Transverse colon (tissue), 4 donors: ENCODE measurements at regions not wholly inside any gene's neighbourhood (a gene's known extent, or its start where the extent isn't known, plus 50 kb on each side); places are given as distances from the start of the nearest gene placed in this dataset.

ENCODE experiments used
- DNase-seq: peaks from one replicate; pipeline ENCODE4 v3.0.0-alpha.2; 2019
- H3K27ac ChIP-seq, 4 donors: fragments of 200-600 bp; sonication (generic); 2 replicates each; pipeline ENCODE4 v1.5.1; 2016 to 2018; ENCODE audit warnings: inconsistent platforms in 4 of 4
- H3K27me3 ChIP-seq: fragments of 200-600 bp; sonication (generic); 2 replicates; pipeline ENCODE4 v1.5.1; 2017; ENCODE audit warnings: inconsistent platforms
- H3K36me3 ChIP-seq, 4 donors: fragments of 200-600 bp; sonication (generic); 2 replicates each; pipeline ENCODE4 v1.5.1; 2017 to 2019; ENCODE audit warnings: inconsistent platforms in 4 of 4
- H3K4me1 ChIP-seq, 4 donors: fragments of 200-600 bp; sonication (generic); 2 replicates each; pipeline ENCODE4 v1.5.1; 2017 to 2020; ENCODE audit warnings: inconsistent platforms in 4 of 4
- H3K4me3 ChIP-seq, 4 donors: fragments of 200-600 bp; sonication (generic); 1 replicate in 1 of 4; 2 replicates in 3 of 4; pipeline versions ENCODE4 v1.5.1 to v1.6.1; 2017 to 2019; ENCODE audit warnings: inconsistent platforms in 4 of 4
- H3K9me3 ChIP-seq, 2 donors: fragments of 200-600 bp; sonication (generic); 2 replicates each; pipeline ENCODE4 v1.5.1; 2017 to 2019; ENCODE audit warnings: inconsistent platforms in 2 of 2
- EP300 ChIP-seq: sonication (generic); formaldehyde crosslinking; IDR thresholded peaks from one replicate; pipeline ENCODE4 v1.6.1; 2017; ENCODE audit warnings: antibody characterized with exemption, low read depth
- POLR2A ChIP-seq: fragments of 450-650 bp; IDR thresholded peaks from one replicate; pipeline ENCODE4 v1.6.1; 2016; ENCODE audit warnings: antibody characterized with exemption, mild to moderate bottlenecking, moderate library complexity
- POLR2AphosphoS5 ChIP-seq, 3 donors: sonication (generic); formaldehyde crosslinking; IDR thresholded peaks; one replicate each; pipeline ENCODE4 v1.6.1; 2016; ENCODE audit warnings: antibody characterized with exemption in 3 of 3
- WGBS, 2 donors: methylation state at CpG; one replicate each; pipeline ENCODE4 v1.1.5; 2018; ENCODE audit warnings: low coverage in 1 of 2; 5-methylcytosine and 5-hydroxymethylcytosine counted together
- in situ Hi-C, 4 donors: fragments of 200-750 bp; cut with MboI; loops; one replicate each; pipeline versions ENCODE4 v1.15.0 to v1.15.1; 2017; ENCODE audit warnings: low sequenced_read_pairs in 3 of 4, low pct_ligation_motif_present in 1 of 4, low pct_unique_long_range_greater_than_20kb in 1 of 4
- intact Hi-C: fragments of 100-400 bp; cut with DNase I; formaldehyde crosslinking; loops from one replicate; pipeline ENCODE4 v1.15.1; 2023; ENCODE audit warnings: low total_unique reads
- TF ChIP-seq, protein P1 (sequence below), 5 experiments: fragments of 200-600 bp in 3 of 5; fragments of 450-650 bp in 2 of 5; sonication (generic) in 3 of 5; IDR thresholded peaks; 1 replicate in 2 of 5; 2 replicates in 3 of 5; pipeline ENCODE4 v1.5.1; 2016 to 2017; ENCODE audit warnings: antibody characterized with exemption in 5 of 5, inconsistent platforms in 3 of 5, mild to moderate bottlenecking in 2 of 5, moderate library complexity in 1 of 5

DNA sequence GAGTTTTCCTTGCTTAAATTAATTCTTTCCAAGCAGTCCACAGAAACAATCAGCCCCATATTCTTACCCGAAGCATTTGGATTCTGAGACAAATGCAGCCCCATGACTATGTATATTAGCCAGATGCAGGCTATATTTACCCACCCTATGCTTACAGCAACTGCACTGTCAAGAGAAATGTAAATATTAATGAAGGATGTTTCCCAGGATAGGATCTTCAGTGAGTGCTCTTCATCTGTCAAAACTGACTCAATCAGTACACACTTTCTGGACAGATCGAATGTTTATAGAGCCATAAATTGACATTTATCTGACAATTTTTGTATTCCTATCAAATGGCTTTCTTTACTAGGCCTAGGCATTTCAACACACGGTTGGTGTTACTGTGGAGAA is 725.3 kb upstream of the SEMA6A start:
- H3K27me3 ChIP-seq = no peaks in the 10 kb centered on the region
- H3K4me3 ChIP-seq = no peak overlapping the region
- no peaks in the 10 kb centered on the region for H3K36me3 ChIP-seq
- WGBS, 2 donors = 62 to 67% methylated on average over 2 to 3 of the region's 3 CpGs
- H3K4me1 ChIP-seq = no peaks in the 10 kb centered on the region
- no peak overlapping the region for H3K27ac ChIP-seq
- intact Hi-C loops (no loop called here), in situ Hi-C loops (no loop called here)
- H3K9me3 ChIP-seq = no peaks in the 10 kb centered on the region
- no peak for TF ChIP-seq POLR2A
- TF ChIP-seq, protein P1, sequence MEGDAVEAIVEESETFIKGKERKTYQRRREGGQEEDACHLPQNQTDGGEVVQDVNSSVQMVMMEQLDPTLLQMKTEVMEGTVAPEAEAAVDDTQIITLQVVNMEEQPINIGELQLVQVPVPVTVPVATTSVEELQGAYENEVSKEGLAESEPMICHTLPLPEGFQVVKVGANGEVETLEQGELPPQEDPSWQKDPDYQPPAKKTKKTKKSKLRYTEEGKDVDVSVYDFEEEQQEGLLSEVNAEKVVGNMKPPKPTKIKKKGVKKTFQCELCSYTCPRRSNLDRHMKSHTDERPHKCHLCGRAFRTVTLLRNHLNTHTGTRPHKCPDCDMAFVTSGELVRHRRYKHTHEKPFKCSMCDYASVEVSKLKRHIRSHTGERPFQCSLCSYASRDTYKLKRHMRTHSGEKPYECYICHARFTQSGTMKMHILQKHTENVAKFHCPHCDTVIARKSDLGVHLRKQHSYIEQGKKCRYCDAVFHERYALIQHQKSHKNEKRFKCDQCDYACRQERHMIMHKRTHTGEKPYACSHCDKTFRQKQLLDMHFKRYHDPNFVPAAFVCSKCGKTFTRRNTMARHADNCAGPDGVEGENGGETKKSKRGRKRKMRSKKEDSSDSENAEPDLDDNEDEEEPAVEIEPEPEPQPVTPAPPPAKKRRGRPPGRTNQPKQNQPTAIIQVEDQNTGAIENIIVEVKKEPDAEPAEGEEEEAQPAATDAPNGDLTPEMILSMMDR (IDR thresholded peaks at IDR 0.05) = no peak
- TF ChIP-seq EP300 = no peak
- TF ChIP-seq POLR2AphosphoS5 (IDR thresholded peaks at IDR 0.05) = no peak
- DNase-seq = no peak

DNA sequence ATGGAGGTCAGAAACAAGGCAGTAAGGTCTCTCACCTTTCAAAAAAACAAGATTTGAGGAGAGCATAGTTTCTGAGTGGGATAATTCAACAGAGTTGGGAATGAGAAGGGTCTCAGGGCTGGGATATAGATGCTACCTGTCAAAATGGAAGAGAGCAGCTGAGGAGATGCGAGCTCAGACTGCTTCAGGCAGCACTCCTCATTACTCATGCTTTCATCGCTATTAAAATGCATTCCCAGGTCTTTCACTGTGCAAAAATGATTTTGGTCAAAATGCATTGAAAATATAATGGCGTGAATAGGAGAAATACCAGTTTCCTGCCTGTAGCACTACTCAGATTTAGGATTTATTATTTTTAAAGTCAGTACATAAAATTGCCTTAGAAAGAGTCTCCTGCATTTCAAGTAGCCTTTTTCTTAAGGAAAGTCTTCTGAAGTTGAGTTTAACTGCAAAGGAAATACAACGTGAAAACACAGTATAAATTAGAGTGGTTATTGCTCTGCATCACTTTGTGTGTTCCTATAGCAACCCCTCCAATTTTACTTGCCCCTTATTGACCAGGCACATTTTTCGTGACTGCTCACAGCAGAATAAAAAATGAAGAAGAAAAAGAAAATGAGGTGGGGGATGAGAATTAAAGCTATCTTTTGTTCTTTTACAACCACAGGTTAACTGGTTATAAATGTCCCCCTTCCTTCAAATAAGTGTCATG is 724.8 kb upstream of the SEMA6A start:
- Histone ChIP-seq H3K9me3 (peaks cover under 1 to 2% of the 10 kb centered on the region in 2 donors), H3K36me3 (no peaks in the 10 kb centered on the region), H3K27ac (no peak overlapping the region), H3K27me3 (no peaks in the 10 kb centered on the region), H3K4me3 (no peak overlapping the region), H3K4me1 (no peaks in the 10 kb centered on the region)
- WGBS, 2 donors = 70% methylated on average over 5 of the region's 5 CpGs
- DNase-seq = no peak
- no peak for TF ChIP-seq POLR2AphosphoS5 (IDR thresholded peaks at IDR 0.05)
- TF ChIP-seq, protein P1 (IDR thresholded peaks at IDR 0.05) = no peak
- no peak for TF ChIP-seq POLR2A
- no peak for TF ChIP-seq EP300
- intact Hi-C loops = no loop called here
- in situ Hi-C loops = no loop called here

DNA sequence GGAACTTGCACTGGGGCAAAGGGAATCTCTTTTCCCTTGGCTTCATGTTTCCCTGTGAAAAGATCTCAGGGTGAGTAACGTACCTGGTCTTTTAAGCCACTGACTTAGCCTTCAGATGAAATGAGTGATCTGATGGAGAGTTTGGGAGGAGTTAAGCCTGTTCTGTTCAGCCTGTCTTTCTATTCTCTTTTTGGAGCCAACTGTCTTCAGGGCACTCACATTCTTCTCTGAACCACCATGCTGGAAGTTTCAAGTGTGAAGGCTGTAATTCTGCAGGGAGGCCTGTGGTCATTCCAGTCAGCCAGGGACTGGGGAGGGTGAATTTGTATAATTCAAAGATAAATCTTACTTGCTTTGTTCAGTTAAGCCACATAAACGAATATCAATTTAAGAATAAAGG is 722.2 kb upstream of the SEMA6A start:
- DNase-seq = no peak
- Histone ChIP-seq H3K9me3 (peaks cover 4 to 7% of the 10 kb centered on the region in 2 donors), H3K4me3 (no peak overlapping the region), H3K36me3 (no peaks in the 10 kb centered on the region), H3K27me3 (no peaks in the 10 kb centered on the region), H3K27ac (no peak overlapping the region), H3K4me1 (no peaks in the 10 kb centered on the region)
- 73 to 94% methylated on average over 2 of the region's 2 CpGs for WGBS, 2 donors
- TF ChIP-seq POLR2A (no peak), POLR2AphosphoS5 (IDR thresholded peaks at IDR 0.05) (no peak), EP300 (no peak)
- TF ChIP-seq, protein P1 (IDR thresholded peaks at IDR 0.05) = no peak
- in situ Hi-C loops (no loop called here), intact Hi-C loops (no loop called here)

DNA sequence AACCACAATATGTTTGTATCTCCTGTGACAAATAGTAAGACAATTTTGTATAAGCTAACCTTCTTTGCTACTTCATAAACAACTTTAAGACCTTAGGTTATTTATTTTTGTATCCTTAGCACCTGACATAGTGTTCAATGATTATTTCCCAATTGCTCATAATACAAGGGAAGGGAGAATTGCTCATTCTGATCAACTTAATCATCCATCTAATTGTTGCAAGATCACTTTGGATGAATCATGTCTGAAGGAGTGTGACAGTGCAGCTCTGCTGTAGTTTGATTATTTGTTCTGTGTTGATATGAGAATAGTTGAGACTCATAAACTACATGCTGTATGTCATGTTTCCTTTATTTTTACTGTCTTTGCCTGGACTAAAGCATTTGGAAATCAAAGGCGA is 721.3 kb upstream of the SEMA6A start:
- intact Hi-C loops (no loop called here), in situ Hi-C loops (no loop called here)
- TF ChIP-seq EP300 (no peak), POLR2A (no peak), POLR2AphosphoS5 (IDR thresholded peaks at IDR 0.05) (no peak)
- TF ChIP-seq, protein P1 (IDR thresholded peaks at IDR 0.05) = no peak
- Histone ChIP-seq H3K27me3 (no peaks in the 10 kb centered on the region), H3K4me1 (no peaks in the 10 kb centered on the region), H3K36me3 (no peaks in the 10 kb centered on the region), H3K4me3 (no peak overlapping the region), H3K9me3 (peaks cover 4 to 7% of the 10 kb centered on the region in 2 donors), H3K27ac (no peak overlapping the region)
- 78 to 83% methylated on average over 1 of the region's 1 CpG for WGBS, 2 donors
- no peak for DNase-seq
